ENCODE measurements at regions not wholly inside any gene's neighbourhood (a gene's known extent, or its start where the extent isn't known, plus 50 kb on each side); places are given as distances from the start of the nearest gene placed in this dataset.

GRCh38 chr5:124229352-124229751 lies 517.1 kb downstream of the ZNF608 start:
- H4K20me1 ChIP-seq (ENCODE audit: insufficient read depth, low read length): no peaks in the 10 kb centered on the region
- H3K27ac ChIP-seq (ENCODE audit: extremely low read length, insufficient read depth, low read length): no peak overlapping the region
- H3K4me3 ChIP-seq (replicated peaks in 1 of 3; ENCODE audit: insufficient read depth in 1 of 3, low read depth in 2 of 3, low read length in 3 of 3): no peak overlapping the region
- H3K27me3 ChIP-seq (ENCODE audit: control insufficient read depth in 1 of 2, insufficient read depth in 2 of 2, low read length in 2 of 2): no peaks in the 10 kb centered on the region
- no peaks in the 10 kb centered on the region for H3K9me3 ChIP-seq (ENCODE audit: low read length)
- no peak for ATAC-seq
- FAIRE-seq: no peak
- intact Hi-C loops (cut with micrococcal nuclease; ENCODE audit: unreplicated experiment): no loop called here
- H3K79me2 ChIP-seq (ENCODE audit: insufficient read depth, low read length): no peaks in the 10 kb centered on the region
- DNase-seq (ENCODE audit: low spot score): no peak
- no peaks in the 10 kb centered on the region for H3K36me3 ChIP-seq (replicated peaks in 1 of 2; ENCODE audit: control insufficient read depth in 1 of 2, insufficient read depth in 2 of 2, low read length in 2 of 2)
- POLR2A ChIA-PET: no interaction called here
- H2AFZ ChIP-seq (ENCODE audit: low read length): no peak overlapping the region
- no peak overlapping the region for H3K4me2 ChIP-seq (ENCODE audit: low read depth, low read length)
- CTCF ChIA-PET (ENCODE audit: low intra/inter-chr PET ratio, low total read pairs): no interaction called here
- no peak for TF ChIP-seq CHD2 (IDR thresholded peaks at IDR 0.05; ENCODE audit: low read depth, low read length)
- BruUV-seq (replicated peaks): no TSS peak
- no peak overlapping the region for H3K9ac ChIP-seq (ENCODE audit: insufficient read depth, low read depth, low read length)
- peaks cover 7% of the 10 kb centered on the region; the same call in 1 of the 2 replicates for H3K4me1 ChIP-seq (ENCODE audit: insufficient read depth, low read length)
- in situ Hi-C loops (cut with HindIII; ENCODE audit: extremely low pct_ligation_motif_present, low pct_unique_long_range_greater_than_20kb): no loop called here
- 50% methylated on average over 2 of the region's 3 CpGs for WGBS (ENCODE audit: low lambda C conversion rate)

GRCh38 chr5:124227914-124228313 lies 518.5 kb downstream of the ZNF608 start:
- no peak for FAIRE-seq
- BruUV-seq (replicated peaks): no TSS peak

More at GRCh38 chr5:124227914-124228313, 518.5 kb downstream of the ZNF608 start:
- H3K4me1 ChIP-seq (ENCODE audit: insufficient read depth, low read length): peaks cover 7% of the 10 kb centered on the region; the same call in 1 of the 2 replicates
- H2AFZ ChIP-seq (ENCODE audit: low read length): no peak overlapping the region
- H3K9ac ChIP-seq (ENCODE audit: insufficient read depth, low read depth, low read length): no peak overlapping the region
- H4K20me1 ChIP-seq (ENCODE audit: insufficient read depth, low read length): no peaks in the 10 kb centered on the region
- H3K9me3 ChIP-seq (ENCODE audit: low read length): no peaks in the 10 kb centered on the region
- TF ChIP-seq ZNF589 (CRISPR knock-in tag; conservative IDR thresholded peaks at IDR 0.05): no peak
- TF ChIP-seq ZNF691 (CRISPR knock-in tag; IDR thresholded peaks at IDR 0.05; ENCODE audit: borderline replicate concordance, low read depth): no peak
- TF ChIP-seq NFATC3 (CRISPR knock-in tag; IDR thresholded peaks at IDR 0.05): no peak
- TF ChIP-seq ZNF292 (CRISPR knock-in tag; IDR thresholded peaks at IDR 0.05; ENCODE audit: borderline replicate concordance, low read depth): no peak
- TF ChIP-seq SRF (IDR thresholded peaks at IDR 0.05; ENCODE audit: low read depth, low read length): no peak
- TF ChIP-seq SP2 (CRISPR knock-in tag; IDR thresholded peaks at IDR 0.05): no peak
- no peak for TF ChIP-seq ZNF343 (CRISPR knock-in tag; IDR thresholded peaks at IDR 0.05)
- no peak for TF ChIP-seq PBX2 (CRISPR knock-in tag; IDR thresholded peaks at IDR 0.05)
- no peaks in the 10 kb centered on the region for H3K36me3 ChIP-seq (replicated peaks in 1 of 2; ENCODE audit: control insufficient read depth in 1 of 2, insufficient read depth in 2 of 2, low read length in 2 of 2)
- CTCF ChIA-PET (ENCODE audit: low intra/inter-chr PET ratio, low total read pairs): no interaction called here
- no peak overlapping the region for H3K27ac ChIP-seq (ENCODE audit: extremely low read length, insufficient read depth, low read length)
- no peak for DNase-seq (ENCODE audit: low spot score)
- H3K79me2 ChIP-seq (ENCODE audit: insufficient read depth, low read length): no peaks in the 10 kb centered on the region
- POLR2A ChIA-PET: no interaction called here
- no peak overlapping the region for H3K4me3 ChIP-seq (replicated peaks in 1 of 3; ENCODE audit: insufficient read depth in 1 of 3, low read depth in 2 of 3, low read length in 3 of 3)
- intact Hi-C loops (cut with micrococcal nuclease; ENCODE audit: unreplicated experiment): no loop called here
- H3K4me2 ChIP-seq (ENCODE audit: low read depth, low read length): no peak overlapping the region
- no peak for ATAC-seq
- in situ Hi-C loops (cut with HindIII; ENCODE audit: extremely low pct_ligation_motif_present, low pct_unique_long_range_greater_than_20kb): no loop called here
- H3K27me3 ChIP-seq (ENCODE audit: control insufficient read depth in 1 of 2, insufficient read depth in 2 of 2, low read length in 2 of 2): no peaks in the 10 kb centered on the region
